ENCODE measurements at regions not wholly inside any gene's neighbourhood (a gene's known extent, or its start where the extent isn't known, plus 50 kb on each side); places are given as distances from the start of the nearest gene placed in this dataset.

DNA sequence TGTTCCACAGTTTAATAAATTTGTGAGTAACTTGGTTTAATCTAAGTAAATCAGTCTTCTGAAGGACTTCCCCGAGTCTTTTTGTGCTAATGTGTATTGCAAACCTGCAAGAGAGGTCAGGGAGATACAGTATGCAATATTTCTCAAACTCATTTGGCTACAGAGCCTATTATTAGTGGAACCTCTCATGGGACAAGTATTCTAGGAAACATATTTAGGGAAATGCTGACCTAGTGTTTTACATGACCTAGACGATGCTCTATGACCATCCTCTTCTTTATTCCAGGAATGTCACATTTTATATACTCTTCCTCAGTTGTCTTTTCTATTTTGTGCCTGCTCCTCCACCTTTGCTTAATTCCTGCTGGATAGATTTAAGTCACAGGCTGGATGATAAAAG is 327.8 kb upstream of the TBC1D5 start:
- Histone ChIP-seq H3K79me1 (ENCODE audit: insufficient read depth, low read depth, low read length, poor library complexity, severe bottlenecking) (no peaks in the 10 kb centered on the region), H2BK12ac (ENCODE audit: insufficient read length, low read depth, low read length) (no peak overlapping the region), H2BK20ac (ENCODE audit: low read depth, low read length, poor library complexity, severe bottlenecking) (no peak overlapping the region), H3K27me3 (ENCODE audit: insufficient read depth, low read length) (no peaks in the 10 kb centered on the region), H3T11ph (ENCODE audit: low read length) (no peak overlapping the region), H3K56ac (ENCODE audit: insufficient read length, low read depth, low read length) (no peak overlapping the region), H2BK15ac (ENCODE audit: low read depth, low read length) (no peak overlapping the region), H3K4me1 (ENCODE audit: insufficient read depth, low read length) (no peaks in the 10 kb centered on the region), H2AK5ac (ENCODE audit: insufficient read length, low read length) (no peak overlapping the region), H3K4me2 (ENCODE audit: insufficient read depth, insufficient read length, low read length) (no peak overlapping the region), H3K23me2 (ENCODE audit: insufficient read length, low read depth, low read length, poor library complexity, severe bottlenecking) (no peaks in the 10 kb centered on the region), H3K9me3 (ENCODE audit: control insufficient read depth, low read depth, low read length) (no peaks in the 10 kb centered on the region), H4K5ac (ENCODE audit: insufficient read length, low read depth, low read length) (no peak overlapping the region), H4K8ac (replicated peaks; ENCODE audit: insufficient read length, low read depth, low read length) (no peak overlapping the region), H3K14ac (ENCODE audit: insufficient read depth, low read length) (no peak overlapping the region), H3K27ac (ENCODE audit: insufficient read length, low read depth, low read length) (no peak overlapping the region), H3K23ac (ENCODE audit: insufficient read length, low read depth, low read length) (no peak overlapping the region), H2BK5ac (ENCODE audit: insufficient read length, low read length) (no peak overlapping the region), H2AFZ (ENCODE audit: low read length) (no peak overlapping the region), H3K9ac (ENCODE audit: extremely low read depth, insufficient read length, low read length) (no peak overlapping the region), H3K18ac (ENCODE audit: insufficient read length, low read depth, low read length) (no peak overlapping the region), H3K4ac (ENCODE audit: low read depth, low read length) (no peak overlapping the region), H4K20me1 (ENCODE audit: control insufficient read depth, insufficient read depth, insufficient read length) (no peaks in the 10 kb centered on the region), H4K91ac (ENCODE audit: insufficient read length, low read depth, low read length) (no peak overlapping the region), H2BK120ac (ENCODE audit: low read depth, low read length, poor library complexity, severe bottlenecking) (no peak overlapping the region), H3K79me2 (ENCODE audit: insufficient read depth, low read length) (no peaks in the 10 kb centered on the region)
- no peak overlapping the region for H3K27ac Mint-ChIP-seq
- no peaks in the 10 kb centered on the region for H3K9me3 Mint-ChIP-seq
- H3K36me3 Mint-ChIP-seq (ENCODE audit: insufficient read depth in 1 of 3, low read depth in 3 of 3), result no peaks in the 10 kb centered on the region; a peak in 1 of 7 replicates
- no peaks in the 10 kb centered on the region for H3K27me3 Mint-ChIP-seq (ENCODE audit: low read depth)
- no peak for DNase-seq
- peaks cover 7 to 13% of the 10 kb centered on the region in 2 experiments for H3K4me1 Mint-ChIP-seq
- TF ChIP-seq, protein P1, sequence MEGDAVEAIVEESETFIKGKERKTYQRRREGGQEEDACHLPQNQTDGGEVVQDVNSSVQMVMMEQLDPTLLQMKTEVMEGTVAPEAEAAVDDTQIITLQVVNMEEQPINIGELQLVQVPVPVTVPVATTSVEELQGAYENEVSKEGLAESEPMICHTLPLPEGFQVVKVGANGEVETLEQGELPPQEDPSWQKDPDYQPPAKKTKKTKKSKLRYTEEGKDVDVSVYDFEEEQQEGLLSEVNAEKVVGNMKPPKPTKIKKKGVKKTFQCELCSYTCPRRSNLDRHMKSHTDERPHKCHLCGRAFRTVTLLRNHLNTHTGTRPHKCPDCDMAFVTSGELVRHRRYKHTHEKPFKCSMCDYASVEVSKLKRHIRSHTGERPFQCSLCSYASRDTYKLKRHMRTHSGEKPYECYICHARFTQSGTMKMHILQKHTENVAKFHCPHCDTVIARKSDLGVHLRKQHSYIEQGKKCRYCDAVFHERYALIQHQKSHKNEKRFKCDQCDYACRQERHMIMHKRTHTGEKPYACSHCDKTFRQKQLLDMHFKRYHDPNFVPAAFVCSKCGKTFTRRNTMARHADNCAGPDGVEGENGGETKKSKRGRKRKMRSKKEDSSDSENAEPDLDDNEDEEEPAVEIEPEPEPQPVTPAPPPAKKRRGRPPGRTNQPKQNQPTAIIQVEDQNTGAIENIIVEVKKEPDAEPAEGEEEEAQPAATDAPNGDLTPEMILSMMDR (conservative IDR thresholded peaks at IDR 0.05), result no peak
- H3K4me3 Mint-ChIP-seq, result no peak overlapping the region
- WGBS (ENCODE audit: extremely low coverage, insufficient read length, low lambda C conversion rate), result no CpG with 5 or more reads among the region's 2 CpGs
